ENCODE measurements at regions not wholly inside any gene's neighbourhood (a gene's known extent, or its start where the extent isn't known, plus 50 kb on each side); places are given as distances from the start of the nearest gene placed in this dataset.
"Not testable (repeated sequence)": the region's sequence is repeated elsewhere in the genome, so short reads cannot be mapped to it uniquely, and the experiment has no call there.

GRCh38 chr6:106783640-106784566 is 154.5 kb downstream of the QRSL1 start:
- no peaks in the 10 kb centered on the region for H3K4me1 ChIP-seq (ENCODE audit: control insufficient read depth, insufficient read depth, low read length)
- no peaks in the 10 kb centered on the region for H3K27me3 ChIP-seq (ENCODE audit: control insufficient read depth, insufficient read depth)
- 77% methylated on average over 3 of the region's 3 CpGs for WGBS
- no peak overlapping the region for H3K4me3 ChIP-seq (ENCODE audit: low read length)
- no peaks in the 10 kb centered on the region for H3K9me3 ChIP-seq (ENCODE audit: control insufficient read depth, low read length)
- intact Hi-C loops (cut with DNase I) = no loop called here
- H3K27ac ChIP-seq (ENCODE audit: low read length) = no peak overlapping the region
- ATAC-seq (no peak), DNase-seq (no peak)

GRCh38 chr6:106782536-106783285 is 153.3 kb downstream of the QRSL1 start:
- ATAC-seq = peak; percentile 38 to 74
- 31% methylated on average over 13 of the region's 13 CpGs for WGBS
- Histone ChIP-seq H3K27me3 (ENCODE audit: control insufficient read depth, insufficient read depth) (no peaks in the 10 kb centered on the region), H3K4me1 (ENCODE audit: control insufficient read depth, insufficient read depth, low read length) (no peaks in the 10 kb centered on the region), H3K27ac (ENCODE audit: low read length) (no peak overlapping the region), H3K9me3 (ENCODE audit: control insufficient read depth, low read length) (no peaks in the 10 kb centered on the region), H3K4me3 (ENCODE audit: low read length) (no peak overlapping the region)
- no peak for DNase-seq
- intact Hi-C loops (cut with DNase I) = no loop called here

- H3K27ac ChIP-seq (ENCODE audit: low read length); H3K9me3 ChIP-seq (ENCODE audit: control insufficient read depth, low read length); H3K27me3 ChIP-seq (ENCODE audit: control insufficient read depth, insufficient read depth); ATAC-seq; intact Hi-C loops (cut with DNase I); DNase-seq; H3K4me3 ChIP-seq (ENCODE audit: low read length); H3K4me1 ChIP-seq (ENCODE audit: control insufficient read depth, insufficient read depth, low read length): not testable (repeated sequence)
These were observed 150.2 kb downstream of the QRSL1 start for GRCh38 chr6:106779552-106779951.

DNA sequence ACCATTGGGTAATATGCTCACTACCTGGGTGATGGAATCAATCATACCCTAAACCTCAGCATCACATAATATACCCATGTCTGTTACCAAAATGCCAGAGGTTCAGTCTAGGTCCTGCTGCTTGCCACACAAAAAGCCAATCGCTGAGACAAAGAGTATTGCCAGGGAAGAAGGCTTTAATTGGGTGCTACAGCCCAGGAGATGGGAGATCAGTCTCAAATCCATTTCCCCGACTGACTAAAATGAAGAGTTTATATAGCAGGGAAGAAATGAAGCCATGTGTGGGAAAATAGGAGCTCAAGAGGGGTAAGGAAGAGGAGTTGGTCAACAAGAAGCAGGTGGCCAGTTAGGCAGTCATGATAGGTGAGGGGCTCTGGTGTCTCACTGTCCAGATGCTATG is 149.6 kb downstream of the QRSL1 start:
- H3K27ac ChIP-seq (ENCODE audit: low read length) = no peak overlapping the region
- WGBS = 90% methylated on average over 2 of the region's 2 CpGs
- DNase-seq = no peak
- H3K4me1 ChIP-seq (ENCODE audit: control insufficient read depth, insufficient read depth, low read length) = no peaks in the 10 kb centered on the region
- intact Hi-C loops (cut with DNase I) = no loop called here
- H3K9me3 ChIP-seq (ENCODE audit: control insufficient read depth, low read length) = no peaks in the 10 kb centered on the region
- no peak for ATAC-seq
- H3K27me3 ChIP-seq (ENCODE audit: control insufficient read depth, insufficient read depth) = no peaks in the 10 kb centered on the region
- no peak overlapping the region for H3K4me3 ChIP-seq (ENCODE audit: low read length)

GRCh38 chr6:106773996-106774629 is 144.7 kb downstream of the QRSL1 start:
- Histone ChIP-seq H3K4me1 (ENCODE audit: control insufficient read depth, insufficient read depth, low read length) (no peaks in the 10 kb centered on the region), H3K27me3 (ENCODE audit: control insufficient read depth, insufficient read depth) (no peaks in the 10 kb centered on the region), H3K27ac (ENCODE audit: low read length) (no peak overlapping the region), H3K4me3 (ENCODE audit: low read length) (no peak overlapping the region), H3K9me3 (ENCODE audit: control insufficient read depth, low read length) (no peaks in the 10 kb centered on the region)
- ATAC-seq (no peak), DNase-seq (no peak)
- 72% methylated on average over 8 of the region's 8 CpGs for WGBS
- intact Hi-C loops (cut with DNase I) = no loop called here

DNA sequence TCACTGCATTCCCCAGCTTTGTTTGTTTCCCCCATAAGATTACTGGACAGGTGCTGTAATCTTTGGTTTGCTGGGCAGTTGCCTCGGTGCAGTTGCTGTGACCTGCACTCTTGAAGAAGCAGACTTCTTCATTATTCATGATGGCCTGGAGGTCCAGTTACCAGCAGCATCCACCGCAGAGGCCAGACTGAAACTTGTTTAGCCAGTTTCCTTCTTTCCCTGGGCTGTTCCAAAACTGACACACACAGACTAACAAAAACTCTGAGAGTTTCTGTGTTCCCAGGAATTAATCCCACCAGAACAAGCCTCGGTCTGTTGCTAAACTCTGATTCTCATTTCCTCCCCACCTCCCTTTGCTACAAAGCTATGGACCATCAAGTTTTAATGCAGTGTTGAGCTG is 144.1 kb downstream of the QRSL1 start:
- H3K4me3 ChIP-seq (ENCODE audit: low read length) = no peak overlapping the region
- no peaks in the 10 kb centered on the region for H3K27me3 ChIP-seq (ENCODE audit: control insufficient read depth, insufficient read depth)
- H3K9me3 ChIP-seq (ENCODE audit: control insufficient read depth, low read length) = no peaks in the 10 kb centered on the region
- 51% methylated on average over 3 of the region's 3 CpGs for WGBS
- ATAC-seq (no peak), DNase-seq (no peak)
- intact Hi-C loops (cut with DNase I) = no loop called here
- no peaks in the 10 kb centered on the region for H3K4me1 ChIP-seq (ENCODE audit: control insufficient read depth, insufficient read depth, low read length)
- no peak overlapping the region for H3K27ac ChIP-seq (ENCODE audit: low read length)

DNA sequence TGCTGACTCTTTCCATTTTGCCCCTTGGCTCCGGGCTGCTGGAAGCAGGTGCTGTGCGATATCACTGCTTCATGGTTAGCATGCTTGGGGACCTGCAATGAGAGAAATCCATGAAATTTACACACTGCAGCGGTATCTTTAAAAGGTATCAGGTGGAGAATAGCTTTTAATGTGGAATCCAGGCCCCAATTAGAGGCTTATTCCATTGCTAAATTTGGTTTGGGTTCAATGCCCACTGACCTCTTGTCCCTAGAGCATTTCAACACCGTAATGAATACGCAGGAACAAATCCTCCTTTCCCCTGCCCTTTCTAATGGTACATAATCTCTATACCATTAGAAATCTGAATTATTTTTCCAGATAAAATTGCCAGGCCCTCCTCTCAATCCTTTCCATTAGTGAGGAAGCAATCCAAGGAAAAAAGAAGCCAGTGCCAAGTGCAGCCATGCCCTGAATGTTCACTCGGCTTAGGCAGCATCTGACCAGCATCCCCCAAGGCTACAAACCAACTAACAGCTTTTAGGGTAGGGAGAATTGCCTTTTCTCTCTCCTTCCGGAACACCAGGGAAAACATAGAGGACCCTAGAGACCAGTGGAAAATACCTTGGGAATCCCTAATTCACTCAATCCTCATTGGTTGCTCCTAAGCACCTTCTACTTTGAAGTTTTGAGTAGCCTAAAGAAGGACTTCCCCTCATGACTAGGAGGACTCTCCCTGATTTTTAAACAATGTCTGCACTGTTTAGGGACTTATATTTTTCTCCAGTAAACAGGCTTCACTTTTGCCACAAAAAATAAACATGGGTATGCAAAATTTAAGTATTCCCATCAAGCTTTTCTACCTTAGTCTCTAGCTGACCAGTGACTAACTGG is 143.1 kb downstream of the QRSL1 start:
- 79% methylated on average over 7 of the region's 7 CpGs for WGBS

DNA sequence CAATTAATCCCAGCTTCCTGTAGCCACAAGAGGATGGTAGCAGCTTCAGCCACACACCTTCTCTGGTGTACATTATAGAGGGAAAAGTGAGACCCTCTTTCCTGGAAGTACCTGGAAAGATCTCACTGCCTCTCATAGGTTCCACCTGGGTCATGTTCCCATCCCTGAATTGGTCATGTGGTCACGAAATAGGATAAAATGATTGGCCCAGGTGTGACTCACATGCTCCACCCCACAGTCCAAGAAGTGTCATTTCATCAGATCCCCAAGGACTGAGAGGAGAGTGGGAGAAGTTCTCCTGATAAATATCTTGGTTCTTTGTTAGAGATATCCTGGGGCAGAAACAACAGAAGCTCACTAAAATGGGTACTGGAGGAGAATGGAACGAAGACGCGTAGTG is 142.4 kb downstream of the QRSL1 start:
- DNase-seq (no peak), ATAC-seq (no peak)
- Histone ChIP-seq H3K4me1 (ENCODE audit: control insufficient read depth, insufficient read depth, low read length) (no peaks in the 10 kb centered on the region), H3K4me3 (ENCODE audit: low read length) (no peak overlapping the region), H3K27me3 (ENCODE audit: control insufficient read depth, insufficient read depth) (no peaks in the 10 kb centered on the region), H3K27ac (ENCODE audit: low read length) (no peak overlapping the region), H3K9me3 (ENCODE audit: control insufficient read depth, low read length) (no peaks in the 10 kb centered on the region)
- 80% methylated on average over 4 of the region's 4 CpGs for WGBS
- intact Hi-C loops (cut with DNase I) = no loop called here

More for the DNA sequence above, 143.1 kb downstream of the QRSL1 start:
- no peaks in the 10 kb centered on the region for H3K9me3 ChIP-seq (ENCODE audit: control insufficient read depth, low read length)
- H3K4me1 ChIP-seq (ENCODE audit: control insufficient read depth, insufficient read depth, low read length) = no peaks in the 10 kb centered on the region
- DNase-seq = no peak
- no peak overlapping the region for H3K4me3 ChIP-seq (ENCODE audit: low read length)
- ATAC-seq = no peak
- no peaks in the 10 kb centered on the region for H3K27me3 ChIP-seq (ENCODE audit: control insufficient read depth, insufficient read depth)
- no peak overlapping the region for H3K27ac ChIP-seq (ENCODE audit: low read length)
- intact Hi-C loops (cut with DNase I) = no loop called here

DNA sequence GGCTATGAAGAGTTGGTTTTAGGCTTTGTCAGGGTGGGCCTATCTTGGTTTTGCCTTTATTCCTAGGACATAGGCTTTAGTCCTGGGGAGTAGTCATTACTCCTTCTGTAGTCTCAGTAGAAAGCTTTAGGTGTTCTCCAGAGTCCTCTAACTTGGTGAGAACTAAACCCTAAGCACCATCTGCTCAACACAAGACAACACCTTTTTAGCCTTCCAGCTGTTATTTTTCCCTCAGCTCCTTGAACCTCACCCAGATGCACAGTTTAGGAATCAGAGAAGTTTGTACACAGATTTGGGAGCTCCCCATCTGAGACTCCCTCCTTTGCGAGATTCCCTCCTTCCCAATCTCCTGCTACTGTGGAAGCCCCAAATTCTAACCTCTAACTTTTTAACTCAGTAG is 141.3 kb downstream of the QRSL1 start:
- Histone ChIP-seq H3K4me1 (ENCODE audit: control insufficient read depth, insufficient read depth, low read length) (no peaks in the 10 kb centered on the region), H3K27ac (ENCODE audit: low read length) (no peak overlapping the region), H3K27me3 (ENCODE audit: control insufficient read depth, insufficient read depth) (no peaks in the 10 kb centered on the region), H3K4me3 (ENCODE audit: low read length) (no peak overlapping the region), H3K9me3 (ENCODE audit: control insufficient read depth, low read length) (no peaks in the 10 kb centered on the region)
- ATAC-seq (no peak), DNase-seq (no peak)
- 89% methylated on average over 1 of the region's 1 CpG for WGBS
- intact Hi-C loops (cut with DNase I) = no loop called here

DNA sequence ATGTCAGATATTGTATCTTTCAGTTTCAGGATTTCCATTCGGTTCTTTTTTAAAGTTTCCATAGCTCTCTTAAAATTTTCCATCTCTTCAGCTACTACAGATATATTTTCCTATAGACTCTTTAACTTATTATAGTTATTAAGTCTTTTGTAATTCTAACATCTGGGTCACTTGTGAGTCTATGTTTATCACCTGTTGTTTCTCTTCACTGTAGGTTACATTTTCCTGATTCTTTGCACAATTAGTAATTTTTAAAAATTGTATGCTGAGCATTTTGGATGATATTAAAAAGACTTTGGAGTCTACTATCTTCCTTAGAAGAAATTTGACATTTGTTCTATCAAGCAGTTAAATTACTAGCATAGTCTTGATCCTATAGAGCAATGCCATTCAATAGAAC is 140.7 kb downstream of the QRSL1 start:
- no peak for DNase-seq
- WGBS = 78% methylated on average over 1 of the region's 1 CpG
- Histone ChIP-seq H3K9me3 (ENCODE audit: control insufficient read depth, low read length) (no peaks in the 10 kb centered on the region), H3K4me3 (ENCODE audit: low read length) (no peak overlapping the region), H3K27ac (ENCODE audit: low read length) (no peak overlapping the region), H3K27me3 (ENCODE audit: control insufficient read depth, insufficient read depth) (no peaks in the 10 kb centered on the region), H3K4me1 (ENCODE audit: control insufficient read depth, insufficient read depth, low read length) (no peaks in the 10 kb centered on the region)
- ATAC-seq = no peak
- intact Hi-C loops (cut with DNase I) = no loop called here

Data from right cardiac atrium (tissue), 5 donors.